Adipose tissue (tissue), 3 donors: ENCODE measurements at regions not wholly inside any gene's neighbourhood (a gene's known extent, or its start where the extent isn't known, plus 50 kb on each side); places are given as distances from the start of the nearest gene placed in this dataset.

Experiments
- H3K27ac ChIP-seq: one replicate; pipeline ENCODE4 v1.5.1; 2013; ENCODE audit warnings: low read depth, low read length
- WGBS, 3 donors: extraction: QIAGEN DNeasy Blood & Tissue Kit; methylation state at CpG; one replicate each; pipeline ENCODE4 v1.1.7; 2013; 5-methylcytosine and 5-hydroxymethylcytosine counted together
- donor health status: healthy with polysubstance abuse.
- donor health status: Bipolar disorder and iron deficiency.
- donor health status: healthy.

- no peak overlapping the region for H3K27ac ChIP-seq
- WGBS, 3 donors: 47 to 86% (median 65%) methylated on average over 1 of the region's 1 CpG
These were observed 80.2 kb upstream of the SLC38A2 start for GRCh38 chr12:46452776-46453175.

GRCh38 chr12:46452061-46452615 lies 79.6 kb upstream of the SLC38A2 start:
- H3K27ac ChIP-seq: no peak overlapping the region
- whole genome bisulfite sequencing, 3 donors: 56 to 83% (median 61%) methylated on average over 3 of the region's 3 CpGs

DNA sequence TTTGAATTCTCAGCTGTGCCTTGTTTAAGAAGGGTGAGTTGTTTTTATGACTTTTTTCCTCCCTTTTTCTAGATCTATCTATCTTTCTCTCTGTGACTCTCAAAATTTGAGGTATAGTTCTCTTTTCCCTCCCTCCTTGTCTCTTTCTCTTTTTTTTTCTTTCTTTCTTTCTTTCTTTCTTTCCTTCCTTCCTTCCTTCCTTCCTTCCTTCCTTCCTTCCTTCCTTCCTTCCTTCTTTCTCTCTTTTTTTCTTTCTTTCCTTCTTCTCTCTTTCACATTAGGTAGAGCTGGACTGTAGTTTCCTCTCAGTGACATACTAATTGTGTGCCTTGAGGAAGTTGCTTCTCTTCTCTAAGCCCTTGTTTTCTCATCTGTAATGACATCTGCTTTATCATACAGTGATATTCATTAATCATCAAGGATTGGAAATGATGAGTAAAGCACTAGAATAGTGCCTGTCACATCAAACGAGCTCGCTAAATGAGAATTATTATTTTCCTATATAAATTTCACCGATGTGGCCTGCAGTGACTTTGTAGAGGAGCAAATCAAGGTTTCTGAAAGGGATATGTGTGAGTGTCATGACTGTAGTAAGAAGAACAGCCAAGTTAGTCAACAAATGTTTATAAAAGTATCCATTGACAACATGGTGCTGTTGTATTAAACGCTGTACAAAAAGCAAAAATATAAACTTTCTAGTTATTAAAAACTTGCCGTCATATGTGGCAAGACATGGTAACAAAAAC lies 78.9 kb upstream of the SLC38A2 start:
- H3K27ac ChIP-seq: no peak overlapping the region
- WGBS, 3 donors: 70 to 75% (median 73%) methylated on average over 5 of the region's 5 CpGs

DNA sequence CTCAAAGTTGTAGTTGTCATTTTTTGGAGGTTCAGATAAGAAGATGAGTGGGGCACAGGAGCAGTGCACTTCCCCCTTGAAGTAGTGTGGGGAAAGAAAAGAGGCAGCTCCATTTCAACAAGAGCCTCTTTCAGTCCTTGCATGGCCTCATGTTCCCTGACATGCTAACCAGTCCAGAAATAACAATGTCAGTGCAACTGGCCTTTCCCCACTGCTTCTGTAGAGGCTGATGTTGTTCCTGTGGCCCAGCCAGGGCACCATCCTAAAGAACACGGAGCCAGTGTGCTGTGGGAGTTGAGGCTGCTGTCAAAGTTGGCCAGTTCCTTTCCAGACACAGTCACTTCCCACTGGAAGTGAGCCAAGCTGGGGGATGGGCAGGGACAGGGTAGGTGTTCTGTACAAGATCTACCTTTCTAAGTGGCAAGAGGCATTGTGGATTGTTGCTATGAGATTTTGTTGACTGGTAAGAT lies 77.7 kb upstream of the SLC38A2 start:
- H3K27ac ChIP-seq: no peak overlapping the region
- 10 to 19% (median 13%) methylated on average over 1 of the region's 1 CpG for WGBS, 3 donors

DNA sequence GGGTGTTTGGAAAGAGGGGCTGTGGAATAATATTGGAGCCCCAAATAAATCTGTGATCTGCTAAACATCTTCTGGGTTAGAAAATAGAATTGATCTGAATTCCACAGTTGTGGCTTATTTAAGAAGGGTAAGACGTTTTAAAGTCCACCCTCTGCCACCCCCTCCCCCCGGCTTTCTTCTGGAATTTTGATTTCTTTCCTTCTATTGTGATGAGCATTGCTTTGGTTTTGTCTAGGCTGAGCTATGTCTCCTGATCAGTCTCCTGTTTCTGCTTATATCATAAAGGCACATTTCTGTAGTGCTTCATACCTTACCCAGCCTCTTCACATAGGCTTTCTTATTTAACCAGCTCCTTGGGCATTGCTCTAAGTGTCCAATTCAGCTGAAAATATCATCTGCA lies 77.3 kb upstream of the SLC38A2 start:
- no peak overlapping the region for H3K27ac ChIP-seq
- WGBS, 3 donors: 81 to 86% (median 83%) methylated on average over 2 of the region's 2 CpGs

DNA sequence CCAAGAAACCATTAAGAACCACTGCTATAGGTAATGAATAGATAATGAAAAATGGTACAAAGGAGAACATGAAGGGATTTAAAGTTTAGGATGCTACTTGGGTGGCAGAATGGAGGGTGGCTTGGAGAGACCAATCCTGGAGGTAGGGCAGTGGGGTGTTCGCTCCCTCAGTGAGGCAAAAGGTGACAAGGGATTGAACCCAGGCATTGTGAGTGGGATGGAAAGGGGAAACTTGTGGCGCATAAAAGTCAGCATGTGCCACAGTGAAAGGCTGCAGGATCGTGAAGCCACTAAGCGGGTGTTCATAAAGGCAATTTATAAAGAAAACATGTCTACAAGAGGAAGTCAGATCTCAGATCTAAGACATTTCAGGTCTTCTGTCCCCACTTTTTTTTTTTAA lies 76.7 kb upstream of the SLC38A2 start:
- 82 to 96% (median 88%) methylated on average over 4 of the region's 4 CpGs for WGBS, 3 donors
- H3K27ac ChIP-seq: no peak overlapping the region

DNA sequence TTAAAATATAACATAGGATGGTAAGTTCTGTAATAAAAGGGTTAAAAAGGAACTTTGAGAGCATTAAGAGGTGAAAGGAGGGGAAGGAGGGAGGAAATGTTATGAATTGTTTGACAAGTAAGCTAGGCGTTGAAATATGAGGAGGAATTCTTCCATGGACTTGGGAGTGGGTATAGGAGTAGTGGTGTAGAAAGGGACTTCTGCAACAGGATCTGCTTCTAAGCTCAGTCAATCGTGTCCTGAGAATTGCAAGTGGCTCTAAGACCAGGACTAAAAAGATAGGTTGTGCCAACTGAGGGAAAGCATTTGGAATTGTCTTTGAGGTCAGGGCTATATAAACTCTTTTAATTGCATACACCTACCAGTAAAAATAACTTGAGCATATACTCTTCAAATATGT lies 74.1 kb upstream of the SLC38A2 start:
- H3K27ac ChIP-seq: no peak overlapping the region
- WGBS, 3 donors: 34 to 55% (median 39%) methylated on average over 2 of the region's 2 CpGs

DNA sequence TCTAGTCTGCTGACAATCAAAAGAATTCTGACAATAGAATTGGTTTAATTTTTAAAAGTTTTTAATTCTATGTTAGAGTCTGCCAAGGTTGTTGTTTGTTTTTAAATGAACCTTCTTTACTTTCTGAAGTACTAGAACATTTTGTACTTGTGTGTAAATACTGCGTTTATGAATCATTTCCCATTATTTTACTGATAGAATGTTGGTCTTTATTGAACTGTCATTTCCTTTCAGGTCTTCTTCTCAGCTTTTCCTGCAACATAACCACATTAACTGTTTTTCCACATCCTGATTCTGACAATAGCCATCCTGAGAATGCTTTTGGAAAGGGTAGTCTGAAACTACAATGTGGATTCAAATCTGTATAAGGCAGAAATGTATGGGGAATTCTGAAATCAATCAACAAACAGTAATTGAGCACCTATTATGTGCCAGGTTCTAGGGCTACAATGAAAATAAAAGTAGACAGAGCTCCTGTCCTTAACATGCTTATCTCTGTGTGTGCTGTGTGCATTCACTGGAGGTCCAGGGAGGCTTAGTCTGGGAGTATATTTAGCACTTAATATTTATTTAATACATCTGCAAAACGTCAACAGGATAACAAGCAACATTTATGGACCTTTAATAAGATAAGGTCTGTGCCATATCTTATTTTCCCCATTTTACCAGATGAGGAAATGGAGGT lies 73.1 kb upstream of the SLC38A2 start:
- WGBS, 3 donors: 9 to 27% (median 23%) methylated on average over 2 of the region's 2 CpGs
- no peak overlapping the region for H3K27ac ChIP-seq

DNA sequence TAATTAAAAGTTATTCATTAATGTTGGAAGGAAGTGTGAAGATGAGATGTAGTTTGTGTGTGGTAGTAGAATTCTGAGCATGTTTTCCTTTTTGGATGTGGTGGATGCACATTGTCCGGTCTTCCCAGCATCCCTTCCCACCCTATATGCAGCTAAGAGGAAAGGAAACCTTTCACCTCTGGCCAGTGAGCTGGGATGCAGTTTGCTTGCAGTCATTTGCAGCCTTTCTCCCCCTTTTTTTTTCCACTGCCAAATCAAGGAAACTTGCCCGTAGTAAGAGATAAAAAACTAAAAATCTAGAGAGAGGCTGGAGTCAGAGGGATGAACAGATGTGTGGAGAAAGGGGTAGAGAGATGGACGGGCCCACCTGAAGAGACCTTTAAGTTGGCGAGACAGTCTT lies 72.5 kb upstream of the SLC38A2 start:
- WGBS, 3 donors: 59 to 63% (median 59%) methylated on average over 4 of the region's 4 CpGs
- no peak overlapping the region for H3K27ac ChIP-seq

GRCh38 chr12:46443594-46444263 lies 71.2 kb upstream of the SLC38A2 start:
- WGBS, 3 donors: 56 to 76% (median 72%) methylated on average over 3 of the region's 3 CpGs
- no peak overlapping the region for H3K27ac ChIP-seq

- WGBS, 3 donors: 79 to 96% (median 80%) methylated on average over 2 of the region's 2 CpGs
These were observed 70.2 kb upstream of the SLC38A2 start for GRCh38 chr12:46442738-46443137.

DNA sequence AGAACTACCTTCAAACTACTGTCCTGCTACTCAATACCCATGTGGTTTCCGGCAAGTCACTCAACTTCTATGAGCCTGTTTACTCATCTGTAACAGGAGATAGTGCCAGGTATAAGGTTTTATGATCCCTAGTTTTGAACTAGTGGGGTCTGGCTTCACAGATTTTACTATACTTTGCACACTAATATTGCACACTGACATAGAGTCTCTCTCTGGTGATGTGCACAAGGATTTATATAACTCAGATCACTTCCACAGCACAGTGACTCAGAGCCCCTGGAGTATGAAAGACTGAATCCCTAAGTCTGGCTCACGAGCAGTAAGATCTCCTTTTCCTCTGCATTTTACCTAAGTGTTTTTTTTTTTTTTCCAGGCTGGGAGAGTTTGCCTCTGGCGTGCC lies 69.7 kb upstream of the SLC38A2 start:
- 88 to 94% (median 88%) methylated on average over 3 of the region's 3 CpGs for WGBS, 3 donors

More at GRCh38 chr12:46442738-46443137, 70.2 kb upstream of the SLC38A2 start:
- no peak overlapping the region for H3K27ac ChIP-seq

DNA sequence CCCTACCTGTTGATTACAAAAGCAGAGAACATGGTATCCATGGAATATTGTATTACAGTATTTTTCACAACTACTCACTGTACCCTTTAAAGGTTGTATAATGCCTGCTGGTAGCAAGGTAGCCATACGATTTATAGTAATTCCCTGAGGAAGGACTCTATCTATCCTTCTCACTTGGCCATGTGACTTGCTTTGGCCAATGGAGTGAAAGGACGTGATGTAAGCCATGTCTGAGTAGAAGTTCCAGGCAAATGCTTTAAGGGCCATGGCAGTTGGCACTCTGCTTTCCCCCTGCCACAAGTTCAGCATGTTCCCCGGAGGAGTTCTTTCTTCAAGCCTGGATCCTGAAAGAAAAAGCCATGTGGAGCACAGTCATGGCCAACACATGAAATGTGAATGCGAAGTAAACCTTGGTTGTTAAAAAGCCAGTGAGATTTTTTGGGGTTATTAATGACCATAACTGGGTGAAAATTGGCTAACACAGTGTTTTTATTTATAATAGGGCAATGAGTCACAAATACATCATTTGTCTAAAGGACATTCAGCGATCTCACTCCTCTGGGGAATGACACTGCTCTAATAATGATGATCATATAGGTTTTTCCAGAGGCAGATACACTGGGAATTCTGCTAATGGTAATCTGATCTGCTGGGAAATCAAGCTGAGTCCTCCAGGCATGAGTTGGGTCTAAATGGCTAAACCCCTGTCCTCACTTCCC lies 67.4 kb upstream of the SLC38A2 start:
- 88 to 91% (median 90%) methylated on average over 5 of the region's 5 CpGs for WGBS, 3 donors
- H3K27ac ChIP-seq: no peak overlapping the region

More for the DNA sequence above, 69.7 kb upstream of the SLC38A2 start:
- no peak overlapping the region for H3K27ac ChIP-seq

GRCh38 chr12:46438719-46439319 lies 66.2 kb upstream of the SLC38A2 start:
- 86 to 90% (median 89%) methylated on average over 7 of the region's 7 CpGs for WGBS, 3 donors
- H3K27ac ChIP-seq: no peak overlapping the region

- 73 to 93% (median 92%) methylated on average over 4 of the region's 4 CpGs for WGBS, 3 donors
- H3K27ac ChIP-seq: no peak overlapping the region
These were observed 65.7 kb upstream of the SLC38A2 start for GRCh38 chr12:46438256-46438655.

DNA sequence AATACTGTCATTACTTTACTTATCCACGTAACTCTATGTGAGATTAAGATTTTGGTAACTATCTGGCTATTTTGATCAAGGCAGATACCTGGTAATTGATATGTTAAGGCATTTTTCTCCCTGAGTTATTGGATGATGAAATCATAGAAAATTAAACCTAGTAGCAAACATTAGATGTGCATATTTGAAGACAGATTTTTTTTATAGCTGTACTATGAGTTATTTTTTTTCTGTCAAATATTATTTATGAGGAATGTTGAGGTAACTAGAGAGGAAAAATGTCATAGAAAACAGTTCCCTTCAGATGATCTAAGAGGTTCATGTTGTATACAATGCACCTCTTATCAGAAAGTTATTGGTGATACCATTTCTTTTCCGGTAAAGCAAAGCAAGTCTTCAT lies 64.9 kb upstream of the SLC38A2 start:
- 86 to 92% (median 89%) methylated on average over 2 of the region's 2 CpGs for WGBS, 3 donors
- no peak overlapping the region for H3K27ac ChIP-seq

DNA sequence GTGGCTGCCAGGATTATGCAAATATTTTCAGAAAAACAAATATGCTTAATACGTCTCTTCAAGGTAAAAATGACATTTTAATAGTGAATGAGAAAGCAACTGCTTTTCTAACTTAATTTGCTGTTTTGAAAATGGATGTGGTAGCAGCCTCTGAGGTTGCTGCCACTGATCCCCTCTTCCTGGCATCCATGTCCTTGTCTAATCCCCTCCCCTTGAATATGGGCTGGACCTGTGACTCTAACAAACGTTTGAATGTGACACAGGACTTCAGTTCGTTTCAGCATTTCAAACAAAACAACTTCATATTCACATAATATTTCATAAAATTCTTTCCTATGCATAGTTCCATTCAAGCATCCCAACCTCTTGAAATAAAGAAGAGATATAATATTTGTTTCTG lies 64.2 kb upstream of the SLC38A2 start:
- no peak overlapping the region for H3K27ac ChIP-seq
- 46 to 57% (median 48%) methylated on average over 3 of the region's 3 CpGs for WGBS, 3 donors

DNA sequence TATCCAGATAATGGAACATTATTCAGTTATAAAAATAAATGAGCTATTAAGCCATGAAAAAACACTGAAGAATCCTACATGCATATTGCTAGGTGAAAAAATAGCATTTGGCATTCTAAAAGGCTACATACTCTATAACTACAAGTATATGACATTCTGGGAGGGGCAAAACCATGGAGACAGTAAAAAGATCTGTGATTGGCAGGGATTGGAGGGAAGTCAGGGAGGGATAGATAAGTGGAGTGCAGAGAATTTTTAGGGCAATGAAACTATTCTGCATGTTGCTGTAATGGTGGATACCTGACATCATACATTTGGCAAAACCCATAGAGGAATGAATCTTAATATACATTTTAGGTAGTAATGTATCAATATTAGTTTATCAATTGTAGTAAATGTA lies 63.1 kb upstream of the SLC38A2 start:
- no peak overlapping the region for H3K27ac ChIP-seq
